Endothelial cell of umbilical vein (primary cell): ENCODE measurements at regions not wholly inside any gene's neighbourhood (a gene's known extent, or its start where the extent isn't known, plus 50 kb on each side); places are given as distances from the start of the nearest gene placed in this dataset.

Source experiments
- BruUV-seq: library from RNA; stranded (reverse); fragments of 400-500 nt; replicated peaks from 2 replicates; lab custom pipeline; 2021; lab: Mats Ljungman, UMichigan
- CTCF ChIA-PET: fragments of 300-600, 350-600 bp; sonication (Branson Sonifier 250); formaldehyde crosslinking; loops from one replicate; lab custom pipeline; 2021; ENCODE audit warnings: antibody characterized with exemption, inconsistent platforms; lab: Charles Lee
- POLR2A ChIA-PET: fragments of 300-600, 350-600 bp; sonication (Branson Sonifier 250); formaldehyde crosslinking; loops from one replicate; lab custom pipeline; 2021; ENCODE audit warnings: antibody characterized with exemption, inconsistent platforms; lab: Charles Lee
- DNase-seq: peaks from one replicate; pipeline ENCODE4 v3.0.0-alpha.2; 2011; ENCODE audit warnings: low read depth, low spot score
- FAIRE-seq: peaks from 2 replicates; lab custom pipeline; 2011; peaks lifted over from hg19 to GRCh38; lab: Jason Lieb, UNC
- H2AFZ ChIP-seq: 2 replicates; pipeline ENCODE4 v1.6.0; 2012; ENCODE audit warnings: low read depth, low read length, control low read depth, inconsistent platforms
- H3K27ac ChIP-seq: 2 replicates; pipeline ENCODE4 v1.5.1; 2011; ENCODE audit warnings: low read depth, mild to moderate bottlenecking, control low read depth, low read length, moderate library complexity; ENCODE audit not compliant: insufficient read depth
- H3K27me3 ChIP-seq, 2 experiments: 2 replicates each; pipeline versions ENCODE4 v1.6.0 to v1.6.1; 2011; ENCODE audit warnings: low read length in 2 of 2, mixed read lengths in 1 of 2; ENCODE audit not compliant: control insufficient read depth in 2 of 2, insufficient read depth in 2 of 2
- H3K36me3 ChIP-seq, 2 experiments: 2 replicates in 1 of 2; 3 replicates in 1 of 2; pipeline ENCODE4 v1.5.1; 2011; ENCODE audit warnings: low read length in 2 of 2, mild to moderate bottlenecking in 1 of 2, moderate library complexity in 1 of 2; ENCODE audit not compliant: control insufficient read depth in 2 of 2, insufficient read depth in 2 of 2; ENCODE audit errors: extremely low read depth in 1 of 2
- H3K4me1 ChIP-seq: 3 replicates; pipeline ENCODE4 v1.5.1; 2011; ENCODE audit warnings: mild to moderate bottlenecking, low read length; ENCODE audit not compliant: control insufficient read depth, insufficient read depth; ENCODE audit errors: extremely low read depth
- H3K4me2 ChIP-seq: 2 replicates; pipeline ENCODE4 v1.6.1; 2011; ENCODE audit warnings: low read length, control low read depth, mixed read lengths; ENCODE audit not compliant: insufficient read depth
- H3K4me3 ChIP-seq, 3 experiments: fragments of 200-600 bp in 1 of 3; sonication (generic), shearing (Covaris generic) in 1 of 3; replicated peaks in 1 of 3; 2 replicates each; pipeline ENCODE4 v1.5.1; 2011 to 2016; ENCODE audit warnings: control low read depth in 3 of 3, low read length in 3 of 3, mild to moderate bottlenecking in 2 of 3, inconsistent platforms in 1 of 3, low read depth in 1 of 3, moderate library complexity in 1 of 3; ENCODE audit not compliant: insufficient read depth in 1 of 3
- H3K79me2 ChIP-seq: 2 replicates; pipeline ENCODE4 v1.6.0; 2012; ENCODE audit warnings: low read length, inconsistent platforms; ENCODE audit not compliant: control insufficient read depth, insufficient read depth
- H3K9ac ChIP-seq: replicated peaks from 2 replicates; pipeline ENCODE3; 2011; ENCODE audit warnings: low read length, control low read depth; ENCODE audit not compliant: insufficient read depth; ENCODE audit errors: extremely low read depth
- H3K9me1 ChIP-seq: replicated peaks from 3 replicates; pipeline ENCODE4 v1.6.0; 2011; ENCODE audit warnings: mild to moderate bottlenecking, low read length; ENCODE audit not compliant: control insufficient read depth, insufficient read depth; ENCODE audit errors: extremely low read depth
- H3K9me3 ChIP-seq: replicated peaks from 2 replicates; pipeline ENCODE4 v1.5.1; 2012; ENCODE audit warnings: low read length, inconsistent platforms; ENCODE audit not compliant: control insufficient read depth, insufficient read depth
- H4K20me1 ChIP-seq: replicated peaks from 2 replicates; pipeline ENCODE3; 2011; ENCODE audit warnings: mild to moderate bottlenecking, low read length; ENCODE audit not compliant: control insufficient read depth, insufficient read depth; ENCODE audit errors: extremely low read depth
- CTCF ChIP-seq, 2 donors: IDR thresholded peaks; 1 replicate in 1 of 2; 2 replicates in 1 of 2; pipeline ENCODE4 v1.5.1; 2011; ENCODE audit warnings: low read length in 2 of 2, mild to moderate bottlenecking in 2 of 2, moderate library complexity in 2 of 2, control low read depth in 1 of 2, inconsistent platforms in 1 of 2, low read depth in 1 of 2; ENCODE audit not compliant: insufficient read depth in 1 of 2; ENCODE audit errors: extremely low read depth in 1 of 2
- GATA2 ChIP-seq: IDR thresholded peaks from 2 replicates; pipeline ENCODE4 v1.7.0; 2011; ENCODE audit warnings: low read depth, mild to moderate bottlenecking, moderate library complexity, mixed read lengths, low read length; ENCODE audit not compliant: insufficient read length, insufficient read depth
- MYC ChIP-seq: IDR thresholded peaks from one replicate; pipeline ENCODE4 v1.6.1; 2011; ENCODE audit warnings: mild to moderate bottlenecking, low read depth, low read length
- POLR2A ChIP-seq: IDR thresholded peaks from 2 replicates; pipeline ENCODE4 v1.6.1; 2012; ENCODE audit warnings: low read depth, mild to moderate bottlenecking, control low read depth, low read length
- dilution Hi-C: fragments of 300-500 bp; cut with MboI; formaldehyde crosslinking; loops from one replicate; pipeline ENCODE4 v1.15.0; 2019; ENCODE audit warnings: low sequenced_read_pairs; ENCODE audit not compliant: extremely low pct_ligation_motif_present
- intact Hi-C: fragments of 100-400 bp; cut with micrococcal nuclease; formaldehyde crosslinking; loops from one replicate; pipeline ENCODE4 v1.10.0; 2022

DNA sequence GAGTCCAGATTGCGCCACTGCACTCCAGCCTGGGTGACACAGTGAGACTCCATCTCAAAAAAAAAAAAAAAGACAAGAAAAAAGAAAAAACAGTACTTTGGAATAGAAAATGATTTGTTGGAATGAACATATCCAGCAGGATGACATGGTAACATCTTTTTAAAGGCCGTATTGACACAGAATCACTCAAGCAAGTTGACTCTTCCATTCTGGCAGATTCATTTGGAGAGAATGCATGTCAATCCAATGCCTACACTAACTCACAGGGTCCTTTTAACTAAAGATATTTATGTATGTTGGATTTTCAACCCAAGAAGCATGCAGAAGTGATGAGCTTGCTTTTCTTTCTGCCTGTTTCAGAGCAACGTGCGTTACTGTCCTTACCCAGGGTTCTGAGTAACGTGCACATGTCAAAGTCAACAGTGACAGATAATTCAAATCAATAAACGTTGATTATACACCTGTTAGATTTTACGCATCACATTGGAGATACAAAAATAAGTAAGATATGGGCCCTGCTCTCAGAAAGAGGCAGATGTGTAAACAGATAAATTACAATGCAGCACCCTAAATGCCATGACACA lies 77.1 kb upstream of the FNDC3B start:
- POLR2A ChIA-PET = no interaction called here
- no peak for FAIRE-seq
- no peak overlapping the region for H2AFZ ChIP-seq

More for the DNA sequence above, 77.1 kb upstream of the FNDC3B start:
- Histone ChIP-seq H3K4me1 (peaks cover 8% of the 10 kb centered on the region), H3K4me3 (no peak overlapping the region), H3K9me3 (no peaks in the 10 kb centered on the region), H3K36me3 (no peaks in the 10 kb centered on the region), H3K9me1 (no peaks in the 10 kb centered on the region), H3K4me2 (no peak overlapping the region), H3K27ac (no peak overlapping the region), H4K20me1 (no peaks in the 10 kb centered on the region), H3K79me2 (no peaks in the 10 kb centered on the region), H3K9ac (no peak overlapping the region), H3K27me3 (no peaks in the 10 kb centered on the region)
- CTCF ChIA-PET = interaction anchor here (1.1 kb wide), 1 partner anchor 94 kb away, joined by 3 read pairs; no protein-coding TSS in a partner anchor
- TF ChIP-seq POLR2A = no peak
- no peak for TF ChIP-seq GATA2
- no peak for TF ChIP-seq CTCF (IDR thresholded peaks at IDR 0.05; ENCODE audit: extremely low read depth in 1 of 2, insufficient read depth in 1 of 2, low read depth in 1 of 2, low read length in 2 of 2)
- no peak for TF ChIP-seq MYC
- DNase-seq = no peak
- dilution Hi-C loops (no loop called here), intact Hi-C loops (loop anchor here (10.0 kb wide), 1 partner anchor 323 kb away; no protein-coding TSS in a partner anchor)
- BruUV-seq = no TSS peak
